HPDE6-E6E7 (cell line): ENCODE measurements at regions not wholly inside any gene's neighbourhood (a gene's known extent, or its start where the extent isn't known, plus 50 kb on each side); places are given as distances from the start of the nearest gene placed in this dataset.

ENCODE experiments used
- DNase-seq: peaks from one replicate; pipeline ENCODE4 v3.0.0; 2011; ENCODE audit warnings: missing footprints; ENCODE audit errors: extremely low spot score

GRCh38 chr3:137420198-137420995, 343.7 kb upstream of the SOX14 start:
- no peak for DNase-seq

- DNase-seq: no peak
Measured at GRCh38 chr3:137438561-137438960, 325.6 kb upstream of the SOX14 start.

- DNase-seq: no peak
Measured at GRCh38 chr3:137460944-137461343, 303.2 kb upstream of the SOX14 start.

- DNase-seq: no peak
Measured at GRCh38 chr3:137463131-137463530, 301.0 kb upstream of the SOX14 start.

GRCh38 chr3:137464341-137464740, 299.8 kb upstream of the SOX14 start:
- no peak for DNase-seq

- DNase-seq: no peak
Measured at GRCh38 chr3:137468446-137468845, 295.7 kb upstream of the SOX14 start.

- DNase-seq: no peak
Measured at GRCh38 chr3:137469263-137469662, 294.9 kb upstream of the SOX14 start.

- no peak for DNase-seq
Measured at GRCh38 chr3:137471130-137471529, 293.0 kb upstream of the SOX14 start.

- DNase-seq: no peak
Measured at GRCh38 chr3:137471558-137472204, 292.4 kb upstream of the SOX14 start.

GRCh38 chr3:137477614-137478013, 286.5 kb upstream of the SOX14 start:
- no peak for DNase-seq

- DNase-seq: no peak
Measured at GRCh38 chr3:137509354-137510045, 254.6 kb upstream of the SOX14 start.

- no peak for DNase-seq
Measured at GRCh38 chr3:137511655-137512054, 252.5 kb upstream of the SOX14 start.

- DNase-seq: no peak
Measured at GRCh38 chr3:137514853-137515252, 249.3 kb upstream of the SOX14 start.

- DNase-seq: no peak
Measured at GRCh38 chr3:137519602-137520001, 244.5 kb upstream of the SOX14 start.

GRCh38 chr3:137524751-137525150, 239.4 kb upstream of the SOX14 start:
- DNase-seq: no peak

GRCh38 chr3:137525471-137525870, 238.6 kb upstream of the SOX14 start:
- no peak for DNase-seq

- DNase-seq: no peak
Measured at GRCh38 chr3:137542049-137542448, 222.1 kb upstream of the SOX14 start.

GRCh38 chr3:137554242-137554641, 209.9 kb upstream of the SOX14 start:
- DNase-seq: no peak

GRCh38 chr3:137568880-137569279, 195.2 kb upstream of the SOX14 start:
- no peak for DNase-seq

GRCh38 chr3:137572931-137573330, 191.2 kb upstream of the SOX14 start:
- DNase-seq: no peak

GRCh38 chr3:137582484-137582883, 181.6 kb upstream of the SOX14 start:
- DNase-seq: no peak

GRCh38 chr3:137583256-137583655, 180.9 kb upstream of the SOX14 start:
- DNase-seq: no peak

GRCh38 chr3:137588871-137589270, 175.2 kb upstream of the SOX14 start:
- DNase-seq: no peak
